Body of pancreas (tissue), 4 donors: ENCODE measurements at regions not wholly inside any gene's neighbourhood (a gene's known extent, or its start where the extent isn't known, plus 50 kb on each side); places are given as distances from the start of the nearest gene placed in this dataset.

ENCODE experiments used
- ATAC-seq: fragments of 150-250 bp; one replicate; pipeline ENCODE4 v1.9.1; 2016
- DNase-seq, 4 donors: peaks; one replicate each; pipeline ENCODE4 v3.0.0-alpha.2; 2019
- H3K27ac ChIP-seq, 4 donors: fragments of 200-600 bp; sonication (generic); 1 replicate in 3 of 4; 2 replicates in 1 of 4; pipeline versions ENCODE4 v1.5.1 to v1.6.1; 2016 to 2019; ENCODE audit warnings: mild to moderate bottlenecking in 1 of 4, mixed read lengths in 1 of 4, moderate library complexity in 1 of 4
- H3K27me3 ChIP-seq, 2 donors: fragments of 200-600 bp; sonication (generic); one replicate each; pipeline ENCODE4 v1.6.0; 2016; ENCODE audit warnings: mild to moderate bottlenecking in 1 of 2
- H3K36me3 ChIP-seq, 2 donors: fragments of 200-600 bp; sonication (generic); replicated peaks in 1 of 2; 2 replicates each; pipeline ENCODE4 v1.5.1; 2016; ENCODE audit warnings: low read depth in 2 of 2; ENCODE audit not compliant: insufficient read depth in 1 of 2
- H3K4me1 ChIP-seq: fragments of 200-600 bp; sonication (generic); one replicate; pipeline ENCODE4 v1.6.0; 2016
- H3K4me3 ChIP-seq, 2 donors: fragments of 200-600 bp; sonication (generic); 1 replicate in 1 of 2; 2 replicates in 1 of 2; pipeline ENCODE4 v1.5.1; 2016 to 2019
- H3K9me3 ChIP-seq, 3 donors: fragments of 200-600 bp; sonication (generic); 1 replicate in 2 of 3; 2 replicates in 1 of 3; pipeline ENCODE4 v1.5.1; 2016
- CTCF ChIP-seq, 7 experiments: fragments of 450-650 bp in 4 of 7; fragments of 200-600 bp in 3 of 7; sonication (generic) in 3 of 7; IDR thresholded peaks; one replicate each; pipeline ENCODE4 v1.5.1; 2016 to 2019; ENCODE audit warnings: antibody characterized with exemption in 7 of 7
- POLR2A ChIP-seq, 3 donors: fragments of 450-650 bp; IDR thresholded peaks; one replicate each; pipeline ENCODE4 v1.6.1; 2016; ENCODE audit warnings: antibody characterized with exemption in 3 of 3, mild to moderate bottlenecking in 2 of 3
- WGBS, 2 donors: methylation state at CpG; one replicate each; pipeline ENCODE4 v1.1.5; 2017; 5-methylcytosine and 5-hydroxymethylcytosine counted together
- intact Hi-C: fragments of 100-400 bp; cut with DNase I; formaldehyde crosslinking; loops from one replicate; pipeline ENCODE4 v1.15.1; 2023

- Histone ChIP-seq H3K36me3 (no peaks in the 10 kb centered on the region), H3K27ac (no peak overlapping the region), H3K9me3 (no peaks in the 10 kb centered on the region), H3K27me3 (no peaks in the 10 kb centered on the region), H3K4me3 (no peak overlapping the region), H3K4me1 (no peaks in the 10 kb centered on the region)
- DNase-seq (no peak), ATAC-seq (no peak)
- TF ChIP-seq POLR2A (IDR thresholded peaks at IDR 0.05) (no peak), CTCF (IDR thresholded peaks at IDR 0.05) (no peak)
- 20 to 41% methylated on average over 8 to 16 of the region's 16 CpGs for WGBS, 2 donors
- intact Hi-C loops: no loop called here
Observed at GRCh38 chr10:8298896-8299570, 244.5 kb downstream of the GATA3 start.

DNA sequence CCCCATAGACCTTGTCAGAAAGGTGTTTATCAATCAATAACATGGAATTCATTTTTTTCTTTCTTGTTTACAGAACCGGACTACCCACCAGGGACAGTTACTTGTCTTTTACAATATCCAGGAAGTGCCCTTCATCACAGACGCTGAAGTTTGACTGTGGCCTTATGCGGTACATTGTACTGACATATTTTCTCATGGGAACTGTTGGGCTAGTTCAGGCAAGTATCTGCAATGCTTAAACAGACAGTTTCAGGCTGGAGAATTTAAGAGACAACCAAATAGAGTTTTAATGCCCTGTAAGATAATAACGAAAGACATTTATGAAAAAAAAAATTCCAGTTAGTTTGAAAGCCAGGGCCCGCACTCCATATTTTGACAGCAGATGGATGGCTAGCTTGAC lies 246.4 kb downstream of the GATA3 start:
- 42 to 49% methylated on average over 5 of the region's 5 CpGs for WGBS, 2 donors
- intact Hi-C loops: no loop called here
- Histone ChIP-seq H3K4me3 (no peak overlapping the region), H3K27me3 (no peaks in the 10 kb centered on the region), H3K27ac (no peak overlapping the region), H3K9me3 (no peaks in the 10 kb centered on the region), H3K4me1 (no peaks in the 10 kb centered on the region), H3K36me3 (no peaks in the 10 kb centered on the region)
- ATAC-seq: no peak
- DNase-seq: no peak
- TF ChIP-seq POLR2A (IDR thresholded peaks at IDR 0.05) (no peak), CTCF (IDR thresholded peaks at IDR 0.05) (no peak)

GRCh38 chr10:8301333-8301732 lies 246.8 kb downstream of the GATA3 start:
- no peaks in the 10 kb centered on the region for H3K36me3 ChIP-seq
- no peak for TF ChIP-seq CTCF (IDR thresholded peaks at IDR 0.05)
- TF ChIP-seq POLR2A (IDR thresholded peaks at IDR 0.05): no peak
- intact Hi-C loops: no loop called here
- ATAC-seq (no peak), DNase-seq (no peak)
- WGBS, 2 donors: 59 to 64% methylated on average over 2 of the region's 2 CpGs
- no peaks in the 10 kb centered on the region for H3K27me3 ChIP-seq
- H3K4me1 ChIP-seq: no peaks in the 10 kb centered on the region
- no peak overlapping the region for H3K27ac ChIP-seq
- no peak overlapping the region for H3K4me3 ChIP-seq
- H3K9me3 ChIP-seq: no peaks in the 10 kb centered on the region

GRCh38 chr10:8301831-8302230 lies 247.3 kb downstream of the GATA3 start:
- ATAC-seq: no peak
- intact Hi-C loops: no loop called here
- no peak overlapping the region for H3K27ac ChIP-seq
- H3K27me3 ChIP-seq: no peaks in the 10 kb centered on the region
- H3K4me3 ChIP-seq: no peak overlapping the region
- no peaks in the 10 kb centered on the region for H3K36me3 ChIP-seq
- 68 to 70% methylated on average over 4 of the region's 4 CpGs for WGBS, 2 donors
- no peaks in the 10 kb centered on the region for H3K9me3 ChIP-seq
- TF ChIP-seq POLR2A (IDR thresholded peaks at IDR 0.05) (no peak), CTCF (IDR thresholded peaks at IDR 0.05) (no peak)
- no peak for DNase-seq
- H3K4me1 ChIP-seq: no peaks in the 10 kb centered on the region

DNA sequence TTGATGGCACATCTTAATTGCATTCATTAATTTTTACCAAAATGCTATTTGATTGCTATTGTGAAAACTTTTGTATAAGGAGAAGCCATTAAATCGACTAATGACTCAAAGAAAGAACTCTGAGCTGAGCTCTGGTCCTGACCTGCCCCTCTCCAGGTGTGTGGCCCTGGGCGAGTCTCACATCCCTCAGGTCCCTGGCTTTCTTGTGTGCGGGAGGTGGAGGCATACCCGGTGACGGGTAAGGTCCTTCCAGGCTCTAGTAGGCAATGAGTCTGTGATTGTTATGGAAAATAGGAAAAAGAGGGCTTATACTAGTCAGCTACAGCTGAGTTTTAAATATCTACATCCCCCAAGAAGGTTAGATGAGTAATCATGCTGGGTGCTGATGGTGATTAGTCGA lies 248.1 kb downstream of the GATA3 start:
- DNase-seq (no peak), ATAC-seq (no peak)
- Histone ChIP-seq H3K4me3 (no peak overlapping the region), H3K27me3 (no peaks in the 10 kb centered on the region), H3K9me3 (no peaks in the 10 kb centered on the region), H3K27ac (no peak overlapping the region), H3K4me1 (no peaks in the 10 kb centered on the region), H3K36me3 (no peaks in the 10 kb centered on the region)
- no peak for TF ChIP-seq POLR2A (IDR thresholded peaks at IDR 0.05)
- TF ChIP-seq CTCF (IDR thresholded peaks at IDR 0.05): no peak
- intact Hi-C loops: no loop called here
- 56 to 62% methylated on average over 6 of the region's 6 CpGs for WGBS, 2 donors
